Myocyte (in vitro differentiated cells): ENCODE measurements at regions not wholly inside any gene's neighbourhood (a gene's known extent, or its start where the extent isn't known, plus 50 kb on each side); places are given as distances from the start of the nearest gene placed in this dataset.
"Not testable (repeated sequence)": the region's sequence is repeated elsewhere in the genome, so short reads cannot be mapped to it uniquely, and the experiment has no call there.

Source experiments
- DNase-seq: peaks from one replicate; pipeline ENCODE4 v3.0.0-alpha.2; 2012; ENCODE audit warnings: low read depth

GRCh38 chr1:228546541-228547463 lies 59.6 kb downstream of the RNF187 start:
- peak; percentile 59 for DNase-seq

GRCh38 chr1:228547464-228547792 lies 60.2 kb downstream of the RNF187 start:
- no peak for DNase-seq

GRCh38 chr1:228548788-228549187 lies 61.6 kb downstream of the RNF187 start:
- DNase-seq = no peak

- peak; percentile 84 for DNase-seq
Observed at GRCh38 chr1:228552596-228553176, 65.5 kb downstream of the RNF187 start.

GRCh38 chr1:228554107-228554506 lies 66.9 kb downstream of the RNF187 start:
- DNase-seq = no peak

GRCh38 chr1:228555074-228555994 lies 68.2 kb downstream of the RNF187 start:
- no peak for DNase-seq

GRCh38 chr1:228556634-228557430 lies 69.7 kb downstream of the RNF187 start:
- not testable (repeated sequence) for DNase-seq
